ENCODE measurements at regions not wholly inside any gene's neighbourhood (a gene's known extent, or its start where the extent isn't known, plus 50 kb on each side); places are given as distances from the start of the nearest gene placed in this dataset.

DNA sequence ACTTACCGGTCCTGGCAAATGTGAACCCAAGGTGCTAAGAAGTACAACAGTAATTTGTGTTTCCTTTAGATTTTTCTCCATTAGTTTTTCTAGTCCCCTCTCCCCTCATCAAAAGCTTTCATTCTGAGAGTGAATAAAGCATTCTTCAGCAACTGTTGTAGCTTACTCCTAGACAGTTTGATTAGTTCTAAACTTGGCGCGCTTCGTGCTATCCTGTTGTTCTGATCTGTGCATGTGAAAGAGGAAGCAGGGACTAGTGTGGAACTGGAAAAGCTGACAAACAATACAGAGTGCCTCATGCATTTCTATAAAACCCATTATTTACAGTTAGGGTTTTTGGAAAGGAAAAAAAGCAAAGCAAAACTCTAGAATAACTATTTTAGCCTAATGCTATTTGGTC is 556.9 kb upstream of the SLIT2 start:
- DNase-seq, result no peak

DNA sequence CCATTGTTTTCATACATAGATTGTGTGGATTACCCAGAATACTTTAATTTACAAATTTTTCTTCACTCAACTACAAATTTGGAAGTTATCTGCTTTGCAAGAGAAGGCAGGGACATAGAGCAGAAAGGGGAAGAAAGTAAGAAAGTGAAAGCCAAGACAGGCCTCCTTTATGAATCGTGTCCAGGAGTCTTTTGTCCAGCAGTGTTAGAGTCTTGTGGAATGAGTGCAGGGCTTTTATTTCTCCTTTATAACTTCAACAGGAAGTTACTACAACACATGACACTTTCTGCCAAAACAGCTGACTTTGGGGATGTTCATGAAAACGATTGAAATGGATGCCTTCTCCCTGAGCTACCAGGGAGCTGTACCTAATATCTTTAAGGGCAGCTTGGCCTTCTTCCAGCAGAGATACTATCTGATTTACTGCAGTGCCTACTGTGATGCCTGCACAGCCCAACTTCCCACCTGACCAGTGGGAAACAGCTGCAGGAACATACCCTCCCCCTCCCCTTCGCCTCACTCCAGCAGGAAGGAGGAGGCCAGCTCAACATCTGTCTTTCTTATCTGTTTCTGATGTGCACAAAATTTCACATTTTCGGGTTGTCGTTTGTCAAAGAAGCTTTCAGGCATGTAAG is 557.7 kb upstream of the SLIT2 start:
- no peak for DNase-seq

DNA sequence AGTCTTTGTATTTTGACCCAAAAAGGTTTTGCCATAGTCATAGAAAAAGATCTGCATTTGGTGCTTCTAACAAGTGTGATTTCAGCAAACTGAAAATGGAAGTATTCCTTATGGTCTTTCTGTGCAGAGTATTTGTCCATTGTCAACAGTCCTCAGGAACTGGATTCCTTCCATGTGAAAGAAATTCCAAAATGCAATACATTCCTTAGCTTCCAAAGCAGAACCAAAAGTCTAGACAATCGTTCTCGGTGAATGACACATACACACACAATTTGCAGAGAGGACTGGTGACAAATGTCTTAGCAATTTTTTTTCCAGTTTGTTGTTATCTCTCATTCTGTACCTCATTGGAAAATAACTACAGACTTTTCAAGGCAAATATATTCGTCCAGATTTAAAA is 562.2 kb upstream of the SLIT2 start:
- DNase-seq, result peak; percentile 50

GRCh38 chr4:19686456-19686855 is 565.2 kb upstream of the SLIT2 start:
- DNase-seq, result no peak

- DNase-seq, result no peak
Measured at GRCh38 chr4:19684084-19684483, 567.6 kb upstream of the SLIT2 start.

DNA sequence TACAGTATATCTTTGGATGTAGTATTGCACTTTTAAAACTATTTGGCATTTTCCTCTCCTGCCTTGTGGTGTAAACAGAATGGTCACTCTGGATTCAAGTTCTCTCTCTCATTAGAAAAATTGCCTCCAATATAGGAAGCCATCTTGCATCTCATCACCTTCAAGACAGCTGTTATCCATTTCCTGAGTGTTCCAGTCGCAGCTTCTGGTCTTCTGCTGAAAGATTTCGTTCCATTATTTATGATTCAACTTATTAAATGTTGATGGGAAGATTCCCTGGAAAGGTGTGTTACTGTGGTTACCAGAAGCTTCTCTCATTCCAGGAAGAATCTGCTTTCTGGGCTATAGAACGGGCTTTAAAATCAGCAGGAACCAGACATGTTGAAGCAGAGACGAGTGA is 568.3 kb upstream of the SLIT2 start:
- DNase-seq, result no peak

GRCh38 chr4:19677211-19677610 is 574.5 kb upstream of the SLIT2 start:
- DNase-seq, result no peak

- no peak for DNase-seq
Measured at GRCh38 chr4:19675172-19675811, 576.4 kb upstream of the SLIT2 start.

GRCh38 chr4:19659101-19659500 is 592.6 kb upstream of the SLIT2 start:
- no peak for DNase-seq

DNA sequence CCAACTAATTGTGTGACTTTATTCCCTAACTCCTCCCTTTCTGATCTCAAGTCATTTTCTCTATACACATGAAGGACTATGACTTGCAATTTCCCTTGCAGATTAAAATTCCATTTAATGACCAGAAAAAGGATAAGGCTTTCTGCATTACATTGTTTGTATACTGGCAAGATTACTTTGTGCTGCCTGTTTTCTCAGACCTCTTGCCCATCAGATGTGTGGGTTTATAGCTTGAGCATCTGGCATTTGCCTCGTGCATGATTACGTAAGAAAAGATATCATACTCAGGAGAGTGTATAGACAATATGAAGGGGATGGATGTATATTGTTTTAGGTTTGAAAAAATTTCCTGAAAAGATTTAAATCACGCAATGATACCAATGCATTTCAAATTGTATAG is 593.8 kb upstream of the SLIT2 start:
- DNase-seq, result no peak

- no peak for DNase-seq
Measured at GRCh38 chr4:19655666-19656065, 596.0 kb upstream of the SLIT2 start.

DNA sequence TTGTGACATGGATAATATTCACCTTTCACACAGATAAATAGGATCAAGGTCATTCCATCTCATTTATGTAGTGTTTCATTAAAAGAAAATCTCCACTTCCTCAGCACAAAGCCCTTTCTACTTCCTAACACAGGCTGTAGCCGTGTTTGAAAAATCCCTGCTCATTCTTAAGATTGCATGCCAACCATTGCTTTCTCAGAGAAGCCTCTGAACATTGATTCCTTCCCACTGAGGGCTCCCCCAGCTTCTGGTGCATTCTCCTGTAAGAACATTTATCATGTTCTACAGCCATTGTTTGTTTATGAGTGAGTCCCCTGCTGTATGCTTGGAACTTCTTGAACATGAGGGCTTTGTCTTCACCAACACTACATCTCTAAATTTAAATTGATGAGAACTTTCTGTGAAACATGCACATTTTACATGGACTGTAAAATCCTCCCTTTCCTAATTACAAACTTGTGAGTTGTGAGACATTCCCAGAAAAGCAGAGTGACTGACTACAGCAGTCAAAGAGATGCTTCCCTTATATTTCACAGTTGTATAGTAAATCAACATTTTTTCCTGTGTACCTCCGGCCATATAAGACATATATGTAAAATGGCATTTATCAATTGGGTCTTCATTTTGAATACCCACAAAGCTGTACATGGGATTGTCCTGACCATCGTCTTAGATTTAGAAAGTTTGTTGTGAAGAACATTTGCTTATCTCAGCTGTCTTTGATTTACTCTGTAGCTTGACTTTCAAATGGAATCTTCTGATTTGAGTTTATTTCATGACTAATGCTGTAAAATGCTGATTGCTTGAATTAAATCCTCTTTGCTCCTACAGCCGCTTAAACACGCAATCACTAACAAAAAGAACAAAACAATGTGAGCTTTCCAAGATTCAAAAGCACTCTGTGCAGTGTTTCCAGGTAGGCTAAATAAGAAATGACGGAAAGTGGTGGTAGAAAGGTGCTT is 600.5 kb upstream of the SLIT2 start:
- no peak for DNase-seq

GRCh38 chr4:19645589-19645988 is 606.1 kb upstream of the SLIT2 start:
- no peak for DNase-seq

- DNase-seq, result no peak
Measured at GRCh38 chr4:19636451-19636850, 615.3 kb upstream of the SLIT2 start.

DNA sequence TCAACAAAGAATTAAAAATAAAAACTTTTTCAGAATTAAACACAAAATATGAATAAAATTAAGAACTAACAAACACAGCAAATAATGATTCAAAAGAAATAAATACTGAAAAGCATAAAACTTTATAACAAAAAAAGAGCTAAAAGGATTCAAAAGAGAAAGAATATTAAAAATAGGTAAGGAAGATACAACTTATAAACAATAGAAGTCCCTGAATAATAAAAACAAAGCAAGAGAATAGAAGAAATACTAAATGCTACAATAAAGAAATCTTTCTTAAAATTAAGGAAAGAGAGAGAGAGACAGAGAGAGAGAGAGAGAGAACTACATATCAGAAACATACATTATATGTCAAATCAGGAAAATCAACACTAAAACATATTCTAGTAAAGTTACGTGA is 619.9 kb upstream of the SLIT2 start:
- no peak for DNase-seq

- DNase-seq, result peak; percentile 42
Measured at GRCh38 chr4:19623866-19624265, 627.8 kb upstream of the SLIT2 start.

DNA sequence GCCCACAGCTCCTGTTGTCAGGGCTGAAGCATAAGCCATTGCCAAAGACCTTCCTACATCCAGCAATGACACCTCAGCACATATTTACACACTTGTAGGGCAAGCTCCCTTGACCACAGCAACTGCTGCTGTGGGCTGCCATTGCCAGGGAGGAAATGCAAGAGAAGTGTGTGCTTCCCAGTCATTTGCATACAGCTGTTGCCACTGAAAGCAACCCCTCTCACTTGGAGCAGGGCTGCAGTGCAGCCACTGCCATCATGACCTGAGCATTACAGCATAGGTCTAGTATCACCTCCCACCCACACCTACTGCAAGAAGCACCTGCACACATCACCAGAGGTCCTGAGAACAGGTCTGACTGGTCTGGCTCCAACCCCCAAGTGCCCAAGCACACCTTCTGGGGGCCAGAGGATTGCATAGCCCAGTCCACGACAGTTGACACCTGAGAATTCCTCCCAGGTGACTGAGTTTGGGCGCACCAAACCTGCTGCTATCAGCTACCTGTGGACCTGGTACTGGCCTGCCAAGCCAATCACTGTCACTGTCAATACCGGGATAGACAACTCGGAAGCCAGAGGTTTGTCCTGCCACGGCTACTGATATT is 636.5 kb upstream of the SLIT2 start:
- no peak for DNase-seq

- no peak for DNase-seq
Measured at GRCh38 chr4:19614171-19614570, 637.5 kb upstream of the SLIT2 start.

DNA sequence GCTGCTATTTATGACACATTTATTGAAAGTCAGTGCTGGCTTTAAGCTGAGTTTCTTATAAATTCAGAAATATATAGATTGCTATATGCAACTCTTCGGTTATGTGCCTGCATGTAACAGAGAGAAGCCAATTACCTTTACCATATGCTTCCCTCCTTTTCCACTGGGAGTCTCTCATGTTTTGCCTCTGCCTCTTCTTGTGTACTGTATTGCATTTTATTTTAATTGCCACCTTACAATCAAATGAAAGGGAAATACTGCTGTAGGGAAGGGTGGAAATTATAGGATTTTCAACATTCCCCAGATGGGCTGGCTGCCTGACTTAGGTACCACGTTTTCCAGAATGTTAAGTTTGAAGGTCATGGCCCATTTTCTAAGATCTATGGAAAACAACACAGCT is 655.4 kb upstream of the SLIT2 start:
- no peak for DNase-seq

GRCh38 chr4:19592391-19592790 is 659.3 kb upstream of the SLIT2 start:
- DNase-seq, result peak; percentile 25

- DNase-seq, result no peak
Measured at GRCh38 chr4:19583827-19584569, 667.7 kb upstream of the SLIT2 start.

DNA sequence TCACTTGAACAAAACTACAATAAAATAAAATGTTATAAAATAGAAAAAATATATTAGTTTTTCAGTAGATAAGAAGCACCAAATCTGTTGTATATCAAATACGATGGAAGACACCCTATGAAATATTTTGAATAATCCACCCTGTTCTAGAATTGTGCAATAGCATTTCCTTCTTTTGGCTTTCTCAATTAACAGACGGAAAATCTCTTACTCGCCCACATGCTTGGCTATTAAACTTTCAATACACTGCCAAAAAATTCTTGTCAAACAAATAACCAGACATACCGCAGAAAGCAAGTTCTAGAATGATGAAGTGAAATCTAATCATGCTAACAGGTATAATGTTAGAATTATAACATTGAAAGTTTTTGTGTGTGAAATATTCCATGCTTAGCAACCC is 671.6 kb upstream of the SLIT2 start:
- peak; percentile 49 for DNase-seq

DNA sequence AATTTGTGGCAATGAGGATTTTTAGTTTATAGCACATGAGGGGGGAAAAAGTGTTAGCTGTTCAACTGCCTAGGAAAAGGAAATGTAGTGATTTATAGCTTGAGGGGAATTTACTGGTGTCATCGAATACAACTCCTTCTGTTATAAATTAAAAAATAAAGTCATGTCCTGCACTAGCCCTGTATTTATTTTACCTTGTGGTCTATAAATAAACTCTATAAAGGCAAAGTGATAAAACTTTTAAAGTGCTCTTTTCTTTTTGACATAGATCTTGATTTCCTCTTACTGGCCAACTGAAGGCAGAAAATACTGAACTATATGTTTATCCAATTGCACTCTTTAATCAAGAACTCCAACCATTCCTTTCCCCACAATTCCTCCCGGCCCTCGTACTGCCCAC is 672.1 kb upstream of the SLIT2 start:
- no peak for DNase-seq

All from HCEC 1CT (cell line).